ENCODE measurements at regions not wholly inside any gene's neighbourhood (a gene's known extent, or its start where the extent isn't known, plus 50 kb on each side); places are given as distances from the start of the nearest gene placed in this dataset.

DNA sequence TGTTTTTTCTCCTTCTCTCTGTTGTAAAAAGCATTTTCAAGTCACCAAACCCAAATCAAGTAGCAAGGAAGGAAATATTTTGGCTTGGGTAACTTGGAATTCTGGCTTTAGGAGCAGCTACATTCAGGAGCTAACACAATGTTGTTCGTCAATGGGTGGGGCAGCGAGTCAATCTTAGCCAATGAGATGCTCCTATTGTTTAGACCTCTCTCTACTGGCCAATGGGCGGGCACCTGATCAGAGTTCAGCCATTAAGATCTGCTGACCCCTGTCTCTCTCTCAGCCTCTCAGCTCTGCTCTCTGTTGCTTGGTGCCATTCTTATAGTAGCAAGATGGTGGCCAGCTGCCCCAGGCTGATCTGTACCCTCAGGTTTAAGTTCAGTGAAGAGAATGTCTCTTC, 83.2 kb downstream of the IRX3 start:
- H3K4me2 ChIP-seq (ENCODE audit: insufficient read depth, low read length), result no peak overlapping the region
- no peaks in the 10 kb centered on the region for H3K9me3 ChIP-seq (ENCODE audit: low read depth, low read length)
- H3K27ac ChIP-seq (ENCODE audit: low read depth, low read length), result no peak overlapping the region
- H4K20me1 ChIP-seq (ENCODE audit: insufficient read depth, low read length), result no peaks in the 10 kb centered on the region
- no peaks in the 10 kb centered on the region for H3K36me3 ChIP-seq (ENCODE audit: insufficient read depth, low read length)
- H3K4me3 ChIP-seq (ENCODE audit: insufficient read depth, low read length), result no peak overlapping the region
- H2AFZ ChIP-seq (ENCODE audit: low read length), result no peak overlapping the region
- H3K4me1 ChIP-seq (ENCODE audit: insufficient read depth, low read length), result no peaks in the 10 kb centered on the region
- H3K79me2 ChIP-seq (ENCODE audit: insufficient read depth, low read length), result no peaks in the 10 kb centered on the region
- TF ChIP-seq, protein P1, sequence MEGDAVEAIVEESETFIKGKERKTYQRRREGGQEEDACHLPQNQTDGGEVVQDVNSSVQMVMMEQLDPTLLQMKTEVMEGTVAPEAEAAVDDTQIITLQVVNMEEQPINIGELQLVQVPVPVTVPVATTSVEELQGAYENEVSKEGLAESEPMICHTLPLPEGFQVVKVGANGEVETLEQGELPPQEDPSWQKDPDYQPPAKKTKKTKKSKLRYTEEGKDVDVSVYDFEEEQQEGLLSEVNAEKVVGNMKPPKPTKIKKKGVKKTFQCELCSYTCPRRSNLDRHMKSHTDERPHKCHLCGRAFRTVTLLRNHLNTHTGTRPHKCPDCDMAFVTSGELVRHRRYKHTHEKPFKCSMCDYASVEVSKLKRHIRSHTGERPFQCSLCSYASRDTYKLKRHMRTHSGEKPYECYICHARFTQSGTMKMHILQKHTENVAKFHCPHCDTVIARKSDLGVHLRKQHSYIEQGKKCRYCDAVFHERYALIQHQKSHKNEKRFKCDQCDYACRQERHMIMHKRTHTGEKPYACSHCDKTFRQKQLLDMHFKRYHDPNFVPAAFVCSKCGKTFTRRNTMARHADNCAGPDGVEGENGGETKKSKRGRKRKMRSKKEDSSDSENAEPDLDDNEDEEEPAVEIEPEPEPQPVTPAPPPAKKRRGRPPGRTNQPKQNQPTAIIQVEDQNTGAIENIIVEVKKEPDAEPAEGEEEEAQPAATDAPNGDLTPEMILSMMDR (IDR thresholded peaks at IDR 0.05; ENCODE audit: extremely low read depth, low read depth, low read length), result no peak
- no peak for DNase-seq (ENCODE audit: insufficient read length, low spot score, missing footprints)
- peaks cover 27% of the 10 kb centered on the region for H3K27me3 ChIP-seq (ENCODE audit: insufficient read depth, low read length)

Data from osteoblast (primary cell).